Muscle of leg (tissue), 3 donors: ENCODE measurements at regions not wholly inside any gene's neighbourhood (a gene's known extent, or its start where the extent isn't known, plus 50 kb on each side); places are given as distances from the start of the nearest gene placed in this dataset.
"Not testable (repeated sequence)": the region's sequence is repeated elsewhere in the genome, so short reads cannot be mapped to it uniquely, and the experiment has no call there.

Experiments
- DNase-seq: peaks from one replicate; pipeline ENCODE4 v3.0.0; 2013
- H3K27ac ChIP-seq: one replicate; pipeline ENCODE4 v1.5.1; 2013; ENCODE audit warnings: mild to moderate bottlenecking, low read length, control low read depth
- H3K27me3 ChIP-seq: one replicate; pipeline ENCODE4 v1.6.1; 2013; ENCODE audit warnings: low read length; ENCODE audit not compliant: control insufficient read depth, insufficient read depth
- H3K36me3 ChIP-seq: one replicate; pipeline ENCODE4 v1.6.1; 2013; ENCODE audit warnings: low read length; ENCODE audit not compliant: control insufficient read depth, insufficient read depth
- H3K4me1 ChIP-seq: one replicate; pipeline ENCODE4 v1.6.1; 2013; ENCODE audit warnings: low read length; ENCODE audit not compliant: control insufficient read depth, insufficient read depth
- H3K4me3 ChIP-seq: one replicate; pipeline ENCODE4 v1.5.1; 2013; ENCODE audit warnings: low read length, control low read depth
- H3K9me3 ChIP-seq: replicated peaks from 2 replicates; pipeline ENCODE4 v1.6.1; 2013; ENCODE audit warnings: low read depth, low read length; ENCODE audit not compliant: control insufficient read depth
- WGBS: methylation state at CpG from one replicate; pipeline ENCODE4 v1.1.5; 2013; ENCODE audit warnings: missing lambda C conversion rate; ENCODE audit not compliant: insufficient coverage; 5-methylcytosine and 5-hydroxymethylcytosine counted together

GRCh38 chr20:55348223-55348622 is 657.1 kb downstream of the CBLN4 start:
- H3K4me1 ChIP-seq, result no peaks in the 10 kb centered on the region
- DNase-seq, result no peak
- no peaks in the 10 kb centered on the region for H3K9me3 ChIP-seq
- 88% methylated on average over 4 of the region's 5 CpGs for whole genome bisulfite sequencing
- no peaks in the 10 kb centered on the region for H3K27me3 ChIP-seq
- no peak overlapping the region for H3K4me3 ChIP-seq
- no peak overlapping the region for H3K27ac ChIP-seq
- no peaks in the 10 kb centered on the region for H3K36me3 ChIP-seq

GRCh38 chr20:55342822-55343221 is 662.5 kb downstream of the CBLN4 start:
- Histone ChIP-seq H3K36me3 (no peaks in the 10 kb centered on the region), H3K9me3 (no peaks in the 10 kb centered on the region), H3K27ac (no peak overlapping the region), H3K4me1 (no peaks in the 10 kb centered on the region), H3K4me3 (no peak overlapping the region), H3K27me3 (no peaks in the 10 kb centered on the region)
- WGBS, result 60% methylated on average over 1 of the region's 3 CpGs
- no peak for DNase-seq

GRCh38 chr20:55333798-55334197 is 671.5 kb downstream of the CBLN4 start:
- no peak overlapping the region for H3K4me3 ChIP-seq
- WGBS, result 40% methylated on average over 1 of the region's 2 CpGs
- no peaks in the 10 kb centered on the region for H3K36me3 ChIP-seq
- no peaks in the 10 kb centered on the region for H3K27me3 ChIP-seq
- no peak for DNase-seq
- no peaks in the 10 kb centered on the region for H3K4me1 ChIP-seq
- H3K9me3 ChIP-seq, result no peaks in the 10 kb centered on the region
- no peak overlapping the region for H3K27ac ChIP-seq

GRCh38 chr20:55329108-55329507 is 676.2 kb downstream of the CBLN4 start:
- no peaks in the 10 kb centered on the region for H3K9me3 ChIP-seq
- 83% methylated on average over 2 of the region's 4 CpGs for WGBS
- H3K27me3 ChIP-seq, result no peaks in the 10 kb centered on the region
- no peak overlapping the region for H3K27ac ChIP-seq
- H3K4me3 ChIP-seq, result no peak overlapping the region
- no peak for DNase-seq
- no peaks in the 10 kb centered on the region for H3K4me1 ChIP-seq
- no peaks in the 10 kb centered on the region for H3K36me3 ChIP-seq

GRCh38 chr20:55322745-55323144 is 682.6 kb downstream of the CBLN4 start:
- no peaks in the 10 kb centered on the region for H3K36me3 ChIP-seq
- no peak for DNase-seq
- H3K27me3 ChIP-seq, result no peaks in the 10 kb centered on the region
- H3K4me1 ChIP-seq, result no peaks in the 10 kb centered on the region
- no CpG with 5 or more reads among the region's 2 CpGs for WGBS
- no peaks in the 10 kb centered on the region for H3K9me3 ChIP-seq
- no peak overlapping the region for H3K4me3 ChIP-seq
- no peak overlapping the region for H3K27ac ChIP-seq

- no peaks in the 10 kb centered on the region for H3K27me3 ChIP-seq
- WGBS, result no CpG with 5 or more reads among the region's 1 CpG
- no peak for DNase-seq
Observed at GRCh38 chr20:55316753-55317152, 688.6 kb downstream of the CBLN4 start.

GRCh38 chr20:55310844-55311243 is 694.5 kb downstream of the CBLN4 start:
- H3K9me3 ChIP-seq, H3K27me3 ChIP-seq, H3K4me1 ChIP-seq, H3K36me3 ChIP-seq, H3K27ac ChIP-seq, H3K4me3 ChIP-seq, DNase-seq: not testable (repeated sequence)

More at GRCh38 chr20:55316753-55317152, 688.6 kb downstream of the CBLN4 start:
- H3K9me3 ChIP-seq, result no peaks in the 10 kb centered on the region
- H3K27ac ChIP-seq, result no peak overlapping the region
- H3K36me3 ChIP-seq, result no peaks in the 10 kb centered on the region
- no peak overlapping the region for H3K4me3 ChIP-seq
- H3K4me1 ChIP-seq, result no peaks in the 10 kb centered on the region

- no CpG with 5 or more reads among the region's 1 CpG for WGBS
- Histone ChIP-seq H3K4me1 (no peaks in the 10 kb centered on the region), H3K27me3 (no peaks in the 10 kb centered on the region), H3K36me3 (no peaks in the 10 kb centered on the region), H3K4me3 (no peak overlapping the region), H3K27ac (no peak overlapping the region), H3K9me3 (no peaks in the 10 kb centered on the region)
- DNase-seq, result no peak
Observed at GRCh38 chr20:55291261-55291660, 714.1 kb downstream of the CBLN4 start.

GRCh38 chr20:55283889-55284288 is 721.4 kb downstream of the CBLN4 start:
- Histone ChIP-seq H3K9me3 (no peaks in the 10 kb centered on the region), H3K4me1 (no peaks in the 10 kb centered on the region), H3K36me3 (no peaks in the 10 kb centered on the region), H3K27ac (no peak overlapping the region), H3K4me3 (no peak overlapping the region), H3K27me3 (no peaks in the 10 kb centered on the region)
- DNase-seq, result no peak
- WGBS, result no CpG with 5 or more reads among the region's 2 CpGs

- H3K4me3 ChIP-seq, result no peak overlapping the region
- no peaks in the 10 kb centered on the region for H3K9me3 ChIP-seq
- no peaks in the 10 kb centered on the region for H3K4me1 ChIP-seq
- H3K27ac ChIP-seq, result no peak overlapping the region
- no peak for DNase-seq
- no peaks in the 10 kb centered on the region for H3K27me3 ChIP-seq
- H3K36me3 ChIP-seq, result no peaks in the 10 kb centered on the region
Observed at GRCh38 chr20:55273149-55273548, 732.2 kb downstream of the CBLN4 start.

- no peak for DNase-seq
- H3K27me3 ChIP-seq, result no peaks in the 10 kb centered on the region
- H3K4me1 ChIP-seq, result no peaks in the 10 kb centered on the region
- H3K27ac ChIP-seq, result no peak overlapping the region
- H3K36me3 ChIP-seq, result no peaks in the 10 kb centered on the region
- H3K4me3 ChIP-seq, result no peak overlapping the region
- no CpG with 5 or more reads among the region's 2 CpGs for WGBS
- H3K9me3 ChIP-seq, result no peaks in the 10 kb centered on the region
Observed at GRCh38 chr20:55271371-55271770, 733.9 kb downstream of the CBLN4 start.
